HG02678 (cell line): ENCODE measurements at regions not wholly inside any gene's neighbourhood (a gene's known extent, or its start where the extent isn't known, plus 50 kb on each side); places are given as distances from the start of the nearest gene placed in this dataset.
"Not testable (repeated sequence)": the region's sequence is repeated elsewhere in the genome, so short reads cannot be mapped to it uniquely, and the experiment has no call there.

Experiments used
- ATAC-seq: cut with Tn5 transposase; IDR thresholded peaks from one replicate; pipeline ENCODE4 v1.9.1; 2021; ENCODE audit warnings: mild to moderate bottlenecking, moderate library complexity; ENCODE audit not compliant: unreplicated experiment

DNA sequence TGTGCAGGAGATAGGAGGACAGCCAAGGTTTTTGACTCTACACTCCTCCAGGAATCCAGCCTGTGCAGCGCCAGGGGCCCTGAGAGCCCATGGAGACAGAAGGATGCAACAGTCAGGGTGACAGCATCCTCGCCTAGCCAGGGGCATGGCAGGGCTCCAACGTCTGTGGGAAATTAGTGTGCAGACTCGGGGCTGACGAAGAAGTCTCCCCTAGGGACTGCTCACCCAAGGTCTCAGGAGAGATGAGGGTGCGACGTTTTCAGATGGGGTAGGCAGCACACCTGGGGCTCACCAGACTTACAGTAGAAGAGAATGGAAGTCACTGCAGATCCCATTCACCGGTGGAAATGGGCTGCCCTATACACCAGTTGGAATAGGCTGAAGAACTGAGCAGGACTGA lies 241.7 kb downstream of the SETD4 start:
- ATAC-seq = no peak

GRCh38 chr21:35814858-35815619 lies 245.3 kb downstream of the SETD4 start:
- no peak for ATAC-seq

GRCh38 chr21:35812679-35813078 lies 247.6 kb downstream of the SETD4 start:
- no peak for ATAC-seq

- ATAC-seq = no peak
Observed at GRCh38 chr21:35811191-35811806, 249.0 kb downstream of the SETD4 start.

DNA sequence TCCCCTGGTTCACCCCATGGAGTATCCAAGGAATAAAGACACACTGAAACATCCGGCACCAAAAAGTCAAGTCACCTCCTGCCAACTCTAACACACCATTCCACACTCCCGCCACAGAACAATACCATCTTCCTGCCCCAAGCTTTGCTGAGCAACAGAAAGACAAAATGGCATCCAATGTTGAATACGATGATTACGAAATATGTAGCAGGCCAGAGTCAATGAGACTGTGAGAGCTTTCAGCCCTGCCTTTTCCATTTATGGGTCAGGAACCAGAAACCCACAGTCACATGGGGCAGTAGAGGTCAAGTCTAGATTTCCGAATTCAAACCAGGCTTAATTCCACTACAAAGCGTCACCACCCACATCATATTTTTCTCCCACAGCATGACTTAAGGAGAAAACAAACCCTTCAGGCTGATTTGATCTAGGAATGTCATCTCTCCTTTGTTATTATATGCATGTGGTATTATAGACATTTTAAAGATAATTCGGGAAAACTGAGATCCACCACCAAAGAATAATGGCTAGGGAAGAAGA lies 249.8 kb downstream of the SETD4 start:
- no peak for ATAC-seq

GRCh38 chr21:35801391-35801790 lies 258.9 kb downstream of the SETD4 start:
- no peak for ATAC-seq

DNA sequence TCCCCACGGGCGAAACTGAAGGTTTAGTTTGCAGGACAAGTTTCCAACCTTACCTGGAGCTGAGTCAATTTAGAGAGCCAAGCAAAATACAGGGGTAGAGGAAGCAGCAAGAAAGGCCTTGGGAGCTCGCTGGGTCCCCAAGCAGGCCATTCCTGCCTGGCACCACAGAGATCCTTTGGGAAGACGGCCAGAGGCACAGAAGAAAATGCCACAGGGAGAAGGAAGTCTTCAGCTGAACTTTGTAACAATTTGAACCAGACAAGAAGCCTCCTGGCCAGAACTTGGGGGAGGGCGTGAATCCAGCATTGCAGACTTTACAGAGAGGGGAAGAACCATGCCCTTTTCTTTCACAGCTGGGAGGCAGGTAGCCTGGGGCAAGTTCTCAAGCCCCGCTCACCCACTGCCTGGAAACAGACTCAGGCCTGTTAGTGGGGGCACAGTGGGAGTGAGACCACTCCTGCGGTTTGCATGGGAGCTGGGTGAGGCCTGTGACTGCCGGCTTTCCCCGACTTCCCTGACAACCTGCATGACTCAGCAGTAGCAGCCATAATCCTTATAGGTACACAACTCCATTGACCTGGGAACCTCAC lies 259.4 kb downstream of the SETD4 start:
- not testable (repeated sequence) for ATAC-seq

DNA sequence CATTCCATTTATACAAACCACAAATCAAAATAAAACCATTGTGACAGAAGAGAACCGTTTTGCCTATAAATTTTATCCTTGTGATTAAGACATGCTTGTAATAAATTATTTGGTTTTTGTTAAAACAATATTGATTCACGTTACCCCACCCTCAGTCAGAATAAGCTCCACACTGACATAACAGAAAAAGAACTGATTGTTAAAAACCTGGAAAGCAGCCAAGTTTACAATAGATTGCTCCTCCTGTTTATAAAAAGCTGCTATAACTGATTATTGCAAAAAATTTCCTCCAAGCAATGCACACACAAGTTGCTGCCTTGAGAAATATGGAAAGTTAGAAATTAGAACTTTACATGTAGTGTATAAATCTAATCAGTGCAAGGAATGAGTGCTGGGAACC lies 263.5 kb downstream of the SETD4 start:
- ATAC-seq = no peak

- ATAC-seq = not testable (repeated sequence)
Observed at GRCh38 chr21:35794527-35794926, 265.8 kb downstream of the SETD4 start.

DNA sequence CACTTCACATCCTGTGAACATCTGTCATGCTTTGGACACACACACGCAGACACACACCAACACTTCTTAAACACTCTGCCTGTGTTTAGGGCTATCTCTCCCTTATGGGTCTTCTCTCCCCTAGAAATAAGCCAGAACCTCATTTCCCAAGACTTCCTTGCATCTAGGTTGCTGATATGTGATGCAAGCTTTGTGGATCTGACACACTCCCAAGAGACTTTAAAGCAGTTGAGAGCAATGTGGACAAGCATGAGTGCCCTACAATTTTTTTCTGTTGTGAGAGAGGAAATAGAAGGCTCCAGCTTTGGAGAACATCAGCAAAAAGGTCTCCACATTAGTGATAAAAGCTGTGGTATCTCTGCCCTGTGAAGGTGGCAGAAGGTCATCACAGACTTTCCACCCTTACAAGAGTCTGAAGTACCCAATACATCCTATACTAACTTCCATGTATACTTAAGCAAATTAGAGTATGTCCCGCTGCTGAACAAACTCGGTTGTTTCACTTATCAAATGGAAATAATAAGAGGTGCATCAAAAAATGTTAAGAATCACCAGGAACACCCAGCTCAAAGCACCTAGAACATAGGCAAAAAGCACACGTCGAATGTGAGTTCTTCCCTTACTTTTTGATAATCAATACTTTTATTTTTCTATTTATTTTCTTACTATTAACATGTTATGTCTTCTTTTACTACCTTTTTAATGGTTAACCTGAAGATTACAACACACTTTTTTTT lies 267.6 kb downstream of the SETD4 start:
- no peak for ATAC-seq

- ATAC-seq = no peak
Observed at GRCh38 chr21:35791541-35792325, 268.6 kb downstream of the SETD4 start.

GRCh38 chr21:35783721-35784120 lies 276.6 kb downstream of the SETD4 start:
- no peak for ATAC-seq

DNA sequence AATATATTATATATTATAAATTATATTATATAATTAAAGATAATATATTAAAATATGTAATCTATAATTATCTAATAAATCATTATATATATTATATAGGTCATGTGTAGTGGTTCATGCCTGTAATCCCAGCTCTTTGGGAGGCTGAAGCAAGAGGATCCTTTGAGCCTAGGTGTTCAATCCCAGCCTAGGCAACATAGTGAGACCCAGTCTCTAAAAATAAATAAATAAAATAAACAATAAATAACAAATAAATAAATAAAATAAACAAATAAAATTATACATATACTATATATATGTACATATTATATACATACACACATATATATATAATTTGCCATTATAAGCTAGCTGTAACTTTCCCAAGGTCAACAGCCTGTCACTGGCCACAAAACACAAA lies 277.7 kb downstream of the SETD4 start:
- ATAC-seq = no peak

DNA sequence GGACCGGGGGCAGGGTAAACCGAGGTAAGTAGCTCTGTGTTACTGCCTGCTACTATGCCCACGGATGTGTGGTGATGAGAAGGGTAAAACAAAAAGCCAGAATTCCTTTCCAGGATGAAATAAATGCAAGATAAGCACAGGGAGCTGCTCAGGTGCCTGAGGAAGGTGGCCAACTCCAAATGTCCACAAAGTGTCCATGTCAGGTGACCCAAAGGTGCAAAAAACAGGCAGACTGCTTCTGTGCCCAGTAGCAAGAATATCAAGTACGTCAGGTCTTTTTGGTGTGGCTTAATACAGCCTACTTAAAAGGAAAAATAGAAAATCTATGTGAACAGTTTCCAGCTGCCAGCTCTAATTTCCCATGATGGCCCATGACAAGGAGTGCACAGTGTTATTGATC lies 279.3 kb downstream of the SETD4 start:
- no peak for ATAC-seq

DNA sequence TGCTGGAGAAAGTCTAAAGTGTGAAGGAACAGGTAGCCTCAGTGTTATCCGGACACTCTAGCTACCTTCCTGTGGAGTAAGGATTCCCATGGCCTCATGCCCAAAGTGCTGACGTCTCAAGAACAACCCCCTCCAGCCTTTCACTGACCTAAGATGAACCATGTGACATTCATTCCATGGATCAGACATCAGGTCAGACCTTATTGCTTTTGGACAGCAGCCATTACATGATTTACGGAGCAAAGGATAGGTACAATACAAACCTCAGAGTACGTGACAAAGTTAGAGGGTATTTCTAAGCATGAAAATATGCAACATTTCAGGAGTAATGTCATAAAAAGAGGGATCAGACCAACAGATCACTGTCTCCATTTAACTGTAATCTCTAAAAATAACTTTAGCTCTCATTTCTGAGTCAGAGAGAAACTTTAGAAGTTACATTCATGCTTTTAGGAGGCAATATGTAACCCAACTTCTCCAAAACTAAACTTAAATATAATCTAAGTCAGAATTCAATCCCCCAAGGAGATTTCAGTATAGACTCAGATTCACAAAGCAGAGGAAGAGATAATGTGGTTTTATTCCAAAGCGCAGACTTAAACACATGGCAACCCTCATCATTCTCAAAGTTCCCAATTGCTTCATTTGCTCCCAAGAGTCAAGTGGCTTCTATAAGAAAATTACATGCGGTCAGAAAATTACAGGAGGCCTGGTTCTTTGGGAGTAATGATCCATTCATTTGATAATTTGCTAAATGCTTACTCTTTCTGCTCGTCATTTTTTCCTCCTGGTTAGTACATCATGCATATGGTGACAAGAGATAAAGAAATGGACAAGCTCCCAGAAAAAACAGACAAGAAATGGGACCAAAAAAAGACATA lies 280.4 kb downstream of the SETD4 start:
- no peak for ATAC-seq

DNA sequence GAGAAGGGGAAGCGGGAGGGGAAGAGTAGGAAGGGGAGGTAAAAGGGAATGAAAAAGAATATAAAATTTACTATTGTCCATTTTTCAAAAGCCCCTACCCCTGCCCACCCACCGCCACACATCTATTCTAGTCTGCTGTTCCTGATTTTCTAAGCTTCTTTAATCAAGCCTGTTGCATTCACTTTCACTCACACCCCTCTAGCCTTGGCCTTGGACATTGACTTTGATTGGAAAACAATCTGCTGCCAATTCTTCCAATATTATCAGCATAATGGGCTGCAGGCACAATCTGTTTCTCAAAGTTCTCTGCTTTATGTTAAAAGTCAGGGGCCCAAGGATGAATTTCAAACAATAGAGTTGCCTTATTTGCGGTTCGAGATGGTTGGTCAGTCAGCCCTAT lies 281.2 kb downstream of the SETD4 start:
- ATAC-seq = no peak

GRCh38 chr21:35777081-35777480 lies 283.2 kb downstream of the SETD4 start:
- no peak for ATAC-seq

- no peak for ATAC-seq
Observed at GRCh38 chr21:35775778-35776544, 284.4 kb downstream of the SETD4 start.
